GM19395 (cell line): ENCODE measurements at regions not wholly inside any gene's neighbourhood (a gene's known extent, or its start where the extent isn't known, plus 50 kb on each side); places are given as distances from the start of the nearest gene placed in this dataset.
"Not testable (repeated sequence)": the region's sequence is repeated elsewhere in the genome, so short reads cannot be mapped to it uniquely, and the experiment has no call there.

Experiments used
- ATAC-seq: cut with Tn5 transposase; IDR thresholded peaks from one replicate; pipeline ENCODE4 v1.9.1; 2021; ENCODE audit warnings: mild to moderate bottlenecking, moderate library complexity; ENCODE audit not compliant: unreplicated experiment

GRCh38 chr1:181949500-181949899, 112.0 kb downstream of the ZNF648 start:
- ATAC-seq: no peak

GRCh38 chr1:181948372-181948771, 113.1 kb downstream of the ZNF648 start:
- no peak for ATAC-seq

GRCh38 chr1:181947441-181947840, 114.1 kb downstream of the ZNF648 start:
- ATAC-seq: no peak

- ATAC-seq: peak; percentile 87
Measured at GRCh38 chr1:181936768-181937581, 124.5 kb downstream of the ZNF648 start.

GRCh38 chr1:181936269-181936668, 125.2 kb downstream of the ZNF648 start:
- peak; percentile 54 for ATAC-seq

- no peak for ATAC-seq
Measured at GRCh38 chr1:181931873-181932272, 129.6 kb downstream of the ZNF648 start.

- no peak for ATAC-seq
Measured at GRCh38 chr1:181930187-181930586, 131.3 kb downstream of the ZNF648 start.

GRCh38 chr1:181926697-181927096, 134.8 kb downstream of the ZNF648 start:
- no peak for ATAC-seq

- not testable (repeated sequence) for ATAC-seq
Measured at GRCh38 chr1:181924034-181924433, 137.5 kb downstream of the ZNF648 start.

GRCh38 chr1:181919542-181919941, 142.0 kb downstream of the ZNF648 start:
- no peak for ATAC-seq

- no peak for ATAC-seq
Measured at GRCh38 chr1:181918880-181919525, 142.5 kb downstream of the ZNF648 start.

- no peak for ATAC-seq
Measured at GRCh38 chr1:181911715-181912114, 149.8 kb downstream of the ZNF648 start.

- ATAC-seq: no peak
Measured at GRCh38 chr1:181910905-181911304, 150.6 kb downstream of the ZNF648 start.

GRCh38 chr1:181909010-181909409, 152.5 kb downstream of the ZNF648 start:
- no peak for ATAC-seq

- no peak for ATAC-seq
Measured at GRCh38 chr1:181906631-181907030, 154.9 kb downstream of the ZNF648 start.

GRCh38 chr1:181905944-181906597, 155.4 kb downstream of the ZNF648 start:
- no peak for ATAC-seq

- no peak for ATAC-seq
Measured at GRCh38 chr1:181898773-181899172, 162.7 kb downstream of the ZNF648 start.

- no peak for ATAC-seq
Measured at GRCh38 chr1:181896824-181897223, 164.7 kb downstream of the ZNF648 start.

GRCh38 chr1:181894439-181894859, 167.1 kb downstream of the ZNF648 start:
- no peak for ATAC-seq

- no peak for ATAC-seq
Measured at GRCh38 chr1:181893937-181894336, 167.6 kb downstream of the ZNF648 start.

- not testable (repeated sequence) for ATAC-seq
Measured at GRCh38 chr1:181893150-181893549, 168.4 kb downstream of the ZNF648 start.

GRCh38 chr1:181872562-181872961, 188.9 kb downstream of the ZNF648 start:
- ATAC-seq: no peak
